ENCODE measurements at regions not wholly inside any gene's neighbourhood (a gene's known extent, or its start where the extent isn't known, plus 50 kb on each side); places are given as distances from the start of the nearest gene placed in this dataset.

DNA sequence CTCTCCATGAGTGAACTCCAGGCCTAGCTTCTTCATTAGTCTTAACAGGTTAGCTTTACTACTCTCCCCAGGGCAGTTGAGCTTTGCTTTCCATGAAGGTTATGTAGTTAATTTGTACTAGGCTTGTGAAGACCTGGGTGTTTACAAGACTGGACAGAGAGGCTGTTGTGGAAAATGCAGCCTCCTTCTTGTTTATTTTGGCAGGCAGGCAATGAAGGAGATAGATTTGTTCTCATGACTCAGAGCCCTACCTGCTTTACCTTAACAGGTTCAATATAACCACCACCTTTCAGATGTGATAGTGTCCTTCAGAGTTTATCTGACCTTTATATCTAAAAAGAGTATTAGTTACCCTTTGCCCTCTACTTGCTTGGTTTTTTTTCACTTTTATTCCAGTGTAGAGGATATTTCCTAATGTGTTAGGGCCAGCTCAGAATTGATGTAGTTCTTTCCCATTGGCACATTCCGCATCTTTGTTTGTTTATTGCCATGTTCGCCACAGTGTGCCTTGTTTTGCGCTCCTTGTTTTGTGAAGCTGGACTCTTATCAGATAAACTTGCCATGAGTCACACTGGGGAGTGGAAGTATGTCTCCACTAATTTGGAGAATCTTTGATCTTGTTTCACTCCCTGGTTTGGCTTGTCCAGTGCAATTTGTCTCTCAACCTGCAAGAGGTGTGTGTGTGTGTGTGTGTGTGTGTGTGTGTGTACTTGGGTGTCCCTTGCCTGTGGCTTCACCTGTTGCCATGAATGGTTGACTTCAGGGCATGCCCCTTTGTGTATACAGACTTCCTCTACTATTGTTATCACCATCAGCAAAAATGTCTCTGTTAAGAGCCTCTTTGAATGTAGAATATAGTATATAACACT, 87.4 kb upstream of the MACF1 start (continued):
- TF ChIP-seq MTF1 (CRISPR knock-in tag; IDR thresholded peaks at IDR 0.05; ENCODE audit: borderline replicate concordance) (no peak), NEUROD1 (IDR thresholded peaks at IDR 0.05; ENCODE audit: borderline replicate concordance, low read depth, low read length, partially characterized antibody) (peak; percentile 46), POLR2A (conservative IDR thresholded peaks at IDR 0.05) (no peak), SPI1 (IDR thresholded peaks at IDR 0.05; ENCODE audit: borderline replicate concordance, low read depth, low read length) (no peak), MCM3 (IDR thresholded peaks at IDR 0.05) (no peak), EWSR1 (IDR thresholded peaks at IDR 0.05; ENCODE audit: borderline replicate concordance, low read depth, partially characterized antibody) (no peak), CBX5 (IDR thresholded peaks at IDR 0.05; ENCODE audit: borderline replicate concordance, low read depth) (no peak), XRCC3 (IDR thresholded peaks at IDR 0.05) (no peak), LARP7 (IDR thresholded peaks at IDR 0.05) (no peak), HNRNPK (IDR thresholded peaks at IDR 0.05; ENCODE audit: low read depth, low read length, poor library complexity, severe bottlenecking) (no peak), TAF7 (tag; IDR thresholded peaks at IDR 0.05) (no peak), BACH1 (tag; IDR thresholded peaks at IDR 0.05) (no peak), POU5F1 (IDR thresholded peaks at IDR 0.05; ENCODE audit: borderline replicate concordance, low read depth, low read length, partially characterized antibody) (no peak), ZNF23 (CRISPR knock-in tag; IDR thresholded peaks at IDR 0.05) (no peak), CHD4 (IDR thresholded peaks at IDR 0.05; ENCODE audit: insufficient read depth, insufficient replicate concordance, low read depth, low read length, poor library complexity, severe bottlenecking) (no peak), MCM7 (IDR thresholded peaks at IDR 0.05) (no peak), GABPA (tag; conservative IDR thresholded peaks at IDR 0.05; ENCODE audit: low read depth) (no peak), PHF21A (IDR thresholded peaks at IDR 0.05; ENCODE audit: borderline replicate concordance, low read depth) (no peak), ZNF408 (CRISPR knock-in tag; IDR thresholded peaks at IDR 0.05; ENCODE audit: low read depth) (no peak)
- TF ChIP-seq, protein P1, sequence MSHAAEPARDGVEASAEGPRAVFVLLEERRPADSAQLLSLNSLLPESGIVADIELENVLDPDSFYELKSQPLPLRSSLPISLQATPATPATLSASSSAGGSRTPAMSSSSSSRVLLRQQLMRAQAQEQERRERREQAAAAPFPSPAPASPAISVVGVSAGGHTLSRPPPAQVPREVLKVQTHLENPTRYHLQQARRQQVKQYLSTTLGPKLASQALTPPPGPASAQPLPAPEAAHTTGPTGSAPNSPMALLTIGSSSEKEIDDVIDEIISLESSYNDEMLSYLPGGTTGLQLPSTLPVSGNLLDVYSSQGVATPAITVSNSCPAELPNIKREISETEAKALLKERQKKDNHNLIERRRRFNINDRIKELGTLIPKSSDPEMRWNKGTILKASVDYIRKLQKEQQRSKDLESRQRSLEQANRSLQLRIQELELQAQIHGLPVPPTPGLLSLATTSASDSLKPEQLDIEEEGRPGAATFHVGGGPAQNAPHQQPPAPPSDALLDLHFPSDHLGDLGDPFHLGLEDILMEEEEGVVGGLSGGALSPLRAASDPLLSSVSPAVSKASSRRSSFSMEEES (CRISPR knock-in tag; IDR thresholded peaks at IDR 0.05): no peak
- TF ChIP-seq, protein P2, sequence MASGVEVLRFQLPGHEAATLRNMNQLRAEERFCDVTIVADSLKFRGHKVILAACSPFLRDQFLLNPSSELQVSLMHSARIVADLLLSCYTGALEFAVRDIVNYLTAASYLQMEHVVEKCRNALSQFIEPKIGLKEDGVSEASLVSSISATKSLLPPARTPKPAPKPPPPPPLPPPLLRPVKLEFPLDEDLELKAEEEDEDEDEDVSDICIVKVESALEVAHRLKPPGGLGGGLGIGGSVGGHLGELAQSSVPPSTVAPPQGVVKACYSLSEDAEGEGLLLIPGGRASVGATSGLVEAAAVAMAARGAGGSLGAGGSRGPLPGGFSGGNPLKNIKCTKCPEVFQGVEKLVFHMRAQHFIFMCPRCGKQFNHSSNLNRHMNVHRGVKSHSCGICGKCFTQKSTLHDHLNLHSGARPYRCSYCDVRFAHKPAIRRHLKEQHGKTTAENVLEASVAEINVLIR (CRISPR knock-in tag; IDR thresholded peaks at IDR 0.05): no peak
- TF ChIP-seq, protein P3, sequence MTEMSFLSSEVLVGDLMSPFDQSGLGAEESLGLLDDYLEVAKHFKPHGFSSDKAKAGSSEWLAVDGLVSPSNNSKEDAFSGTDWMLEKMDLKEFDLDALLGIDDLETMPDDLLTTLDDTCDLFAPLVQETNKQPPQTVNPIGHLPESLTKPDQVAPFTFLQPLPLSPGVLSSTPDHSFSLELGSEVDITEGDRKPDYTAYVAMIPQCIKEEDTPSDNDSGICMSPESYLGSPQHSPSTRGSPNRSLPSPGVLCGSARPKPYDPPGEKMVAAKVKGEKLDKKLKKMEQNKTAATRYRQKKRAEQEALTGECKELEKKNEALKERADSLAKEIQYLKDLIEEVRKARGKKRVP (CRISPR knock-in tag; IDR thresholded peaks at IDR 0.05): no peak
